OCI-LY7 (cell line): ENCODE measurements at regions not wholly inside any gene's neighbourhood (a gene's known extent, or its start where the extent isn't known, plus 50 kb on each side); places are given as distances from the start of the nearest gene placed in this dataset.

Experiments
- BruUV-seq: library from RNA; stranded (reverse); fragments of 400-500 nt; replicated peaks from 2 replicates; lab custom pipeline; 2021; lab: Mats Ljungman, UMichigan
- CTCF ChIA-PET: fragments of 300-600 bp; sonication (Branson Sonifier 250); formaldehyde crosslinking; loops from one replicate; lab custom pipeline; 2022; ENCODE audit warnings: antibody characterized with exemption; ENCODE audit not compliant: unreplicated experiment; lab: Charles Lee
- POLR2A ChIA-PET: fragments of 300-600 bp; sonication (Branson Sonifier 250); formaldehyde crosslinking; loops from one replicate; lab custom pipeline; 2022; ENCODE audit warnings: antibody characterized with exemption; lab: Charles Lee
- DNase-seq: peaks from one replicate; pipeline ENCODE4 v3.0.0-alpha.2; 2015; ENCODE audit warnings: low spot score
- H2AFZ ChIP-seq: fragments of 200-600 bp; sonication (generic), shearing (Covaris generic); 2 replicates; pipeline ENCODE4 v1.6.1; 2014; ENCODE audit warnings: mild to moderate bottlenecking, antibody characterized with exemption, low read length, moderate library complexity
- H3K27ac ChIP-seq: fragments of 200-600 bp; sonication (generic); 2 replicates; pipeline ENCODE4 v1.5.1; 2014; ENCODE audit warnings: mixed run types, low read depth, mild to moderate bottlenecking, moderate library complexity, low read length, inconsistent platforms; ENCODE audit not compliant: poor library complexity, severe bottlenecking
- H3K36me3 ChIP-seq: fragments of 200-600 bp; sonication (generic); 2 replicates; pipeline ENCODE4 v1.6.1; 2014; ENCODE audit warnings: mild to moderate bottlenecking, antibody characterized with exemption, low read length, moderate library complexity, mixed read lengths; ENCODE audit not compliant: insufficient read depth
- H3K4me1 ChIP-seq: fragments of 200-600 bp; sonication (generic); 2 replicates; pipeline ENCODE4 v1.5.1; 2014; ENCODE audit warnings: mild to moderate bottlenecking, low read length; ENCODE audit not compliant: insufficient read depth, poor library complexity, severe bottlenecking
- H3K4me2 ChIP-seq: fragments of 200-600 bp; sonication (generic); 2 replicates; pipeline ENCODE4 v1.6.1; 2014; ENCODE audit warnings: mild to moderate bottlenecking, low read length
- H3K4me3 ChIP-seq: fragments of 200-600 bp; sonication (generic); 2 replicates; pipeline ENCODE4 v1.5.1; 2014; ENCODE audit warnings: mild to moderate bottlenecking, low read depth, low read length; ENCODE audit not compliant: poor library complexity, severe bottlenecking
- H3K79me2 ChIP-seq: fragments of 200-600 bp; sonication (generic); 2 replicates; pipeline ENCODE4 v1.6.1; 2016; ENCODE audit warnings: low read depth, mild to moderate bottlenecking, low read length, moderate library complexity, mixed read lengths; ENCODE audit not compliant: insufficient read depth
- H3K9me2 ChIP-seq: fragments of 200-600 bp; sonication (generic); 2 replicates; pipeline ENCODE4 v1.6.1; 2016; ENCODE audit warnings: mild to moderate bottlenecking, low read length, mixed read lengths; ENCODE audit not compliant: insufficient read depth
- H3K9me3 ChIP-seq: fragments of 200-600 bp; sonication (generic); 2 replicates; pipeline ENCODE4 v1.6.1; 2014; ENCODE audit warnings: mild to moderate bottlenecking, mixed run types, low read length, mixed read lengths
- H4K20me1 ChIP-seq: fragments of 200-600 bp; sonication (generic); 2 replicates; pipeline ENCODE4 v1.6.1; 2014; ENCODE audit warnings: mild to moderate bottlenecking, antibody characterized with exemption, low read length, moderate library complexity, mixed read lengths; ENCODE audit not compliant: insufficient read depth
- CTCF ChIP-seq: fragments of 200-600 bp; sonication (generic); conservative IDR thresholded peaks from 2 replicates; pipeline ENCODE4 v1.5.1; 2014; ENCODE audit warnings: mild to moderate bottlenecking, antibody characterized with exemption, low read length, moderate library complexity, mixed read lengths
- EZH2phosphoT487 ChIP-seq: fragments of 200-600 bp; sonication (generic); IDR thresholded peaks from 2 replicates; pipeline ENCODE4 v1.6.1; 2018; ENCODE audit warnings: low read depth, borderline replicate concordance, mild to moderate bottlenecking, mixed run types, antibody characterized with exemption, low read length, moderate library complexity, mixed read lengths
- intact Hi-C: fragments of 100-400 bp; cut with micrococcal nuclease; formaldehyde crosslinking; loops from one replicate; pipeline ENCODE4 v1.10.0; 2022; ENCODE audit not compliant: unreplicated experiment

- Histone ChIP-seq H3K27ac (no peak overlapping the region), H2AFZ (no peak overlapping the region), H3K9me3 (peaks cover 7% of the 10 kb centered on the region), H3K4me3 (no peak overlapping the region), H4K20me1 (no peaks in the 10 kb centered on the region), H3K4me1 (no peaks in the 10 kb centered on the region), H3K9me2 (no peaks in the 10 kb centered on the region), H3K4me2 (no peak overlapping the region), H3K36me3 (no peaks in the 10 kb centered on the region), H3K79me2 (no peaks in the 10 kb centered on the region)
- DNase-seq = no peak
- TF ChIP-seq EZH2phosphoT487 (no peak), CTCF (no peak)
- intact Hi-C loops = no loop called here
- CTCF ChIA-PET = no interaction called here
- POLR2A ChIA-PET = no interaction called here
- no TSS peak for BruUV-seq
Measured at GRCh38 chr14:27222671-27223070, 624.8 kb upstream of the NOVA1 start.

- no peaks in the 10 kb centered on the region for H4K20me1 ChIP-seq
- CTCF ChIA-PET = no interaction called here
- no peaks in the 10 kb centered on the region for H3K79me2 ChIP-seq
- H3K9me3 ChIP-seq = no peaks in the 10 kb centered on the region; the same call in 1 of the 2 replicates
- no peak overlapping the region for H3K4me2 ChIP-seq
- H2AFZ ChIP-seq = no peak overlapping the region
- intact Hi-C loops = no loop called here
- H3K9me2 ChIP-seq = no peaks in the 10 kb centered on the region
- H3K4me3 ChIP-seq = no peak overlapping the region
- no peak for DNase-seq
- TF ChIP-seq CTCF (no peak), EZH2phosphoT487 (no peak)
- POLR2A ChIA-PET = no interaction called here
- no peaks in the 10 kb centered on the region for H3K36me3 ChIP-seq
- BruUV-seq = no TSS peak
- no peaks in the 10 kb centered on the region for H3K4me1 ChIP-seq
- no peak overlapping the region for H3K27ac ChIP-seq
Measured at GRCh38 chr14:27223906-27224305, 626.1 kb upstream of the NOVA1 start.

- Histone ChIP-seq H3K79me2 (no peaks in the 10 kb centered on the region), H4K20me1 (no peaks in the 10 kb centered on the region), H3K9me3 (peaks cover 10% of the 10 kb centered on the region; the same call in 1 of the 2 replicates), H3K36me3 (no peaks in the 10 kb centered on the region), H3K4me2 (no peak overlapping the region), H3K4me3 (no peak overlapping the region), H3K27ac (no peak overlapping the region), H2AFZ (no peak overlapping the region), H3K9me2 (no peaks in the 10 kb centered on the region), H3K4me1 (no peaks in the 10 kb centered on the region)
- no TSS peak for BruUV-seq
- intact Hi-C loops = no loop called here
- CTCF ChIA-PET = no interaction called here
- no peak for DNase-seq
- TF ChIP-seq CTCF = no peak
- no peak for TF ChIP-seq EZH2phosphoT487
- POLR2A ChIA-PET = interaction anchor here (1.1 kb wide), 1 partner anchor 38 kb away, joined by 4 read pairs; no protein-coding TSS in a partner anchor
Measured at GRCh38 chr14:27228053-27228452, 630.2 kb upstream of the NOVA1 start.
